C1 segment of cervical spinal cord (tissue), 14 donors: ENCODE measurements at regions not wholly inside any gene's neighbourhood (a gene's known extent, or its start where the extent isn't known, plus 50 kb on each side); places are given as distances from the start of the nearest gene placed in this dataset.
"Not testable (repeated sequence)": the region's sequence is repeated elsewhere in the genome, so short reads cannot be mapped to it uniquely, and the experiment has no call there.

Source experiments
- DNase-seq, 14 donors: peaks; one replicate each; lab custom pipeline; 2025; lab: John Stamatoyannopoulos, UW

DNA sequence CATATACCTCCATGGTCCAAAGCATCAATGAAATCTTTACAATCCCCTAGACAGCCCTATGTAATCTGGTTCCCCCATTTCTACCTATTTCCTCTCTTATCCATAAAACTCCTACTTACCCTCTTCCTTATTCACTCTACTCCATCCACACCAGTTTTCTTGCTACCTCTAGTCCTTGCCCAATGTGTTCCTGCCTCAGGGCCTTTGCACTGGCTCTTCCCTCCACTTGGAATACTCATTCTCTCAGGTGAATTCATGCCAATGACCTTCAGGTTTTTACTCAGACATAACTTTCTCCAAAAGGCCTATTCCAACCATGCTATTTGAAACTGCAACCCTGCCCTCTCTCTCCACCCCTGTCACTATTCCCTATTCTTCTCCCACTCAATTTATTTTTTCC, 138.7 kb upstream of the KRR1 start:
- no peak for DNase-seq

DNA sequence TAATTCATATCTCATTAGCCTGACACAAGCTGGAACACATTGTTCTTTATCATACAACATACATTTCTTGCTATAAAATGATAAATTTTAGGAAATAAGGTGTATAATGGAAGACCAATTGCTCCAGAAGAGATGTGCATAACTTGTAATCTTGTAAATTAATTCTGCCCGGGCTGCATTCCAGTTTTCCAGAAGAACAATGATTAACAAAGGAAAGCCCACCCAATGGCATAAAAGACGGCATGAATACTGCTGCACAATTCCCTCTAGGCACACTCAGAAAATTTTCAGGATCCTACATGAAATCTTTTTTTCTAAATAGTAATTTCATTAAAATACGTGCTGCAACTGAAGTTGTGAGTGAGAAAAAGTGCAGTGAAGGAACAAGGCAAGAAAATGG, 137.4 kb upstream of the KRR1 start:
- no peak for DNase-seq

DNA sequence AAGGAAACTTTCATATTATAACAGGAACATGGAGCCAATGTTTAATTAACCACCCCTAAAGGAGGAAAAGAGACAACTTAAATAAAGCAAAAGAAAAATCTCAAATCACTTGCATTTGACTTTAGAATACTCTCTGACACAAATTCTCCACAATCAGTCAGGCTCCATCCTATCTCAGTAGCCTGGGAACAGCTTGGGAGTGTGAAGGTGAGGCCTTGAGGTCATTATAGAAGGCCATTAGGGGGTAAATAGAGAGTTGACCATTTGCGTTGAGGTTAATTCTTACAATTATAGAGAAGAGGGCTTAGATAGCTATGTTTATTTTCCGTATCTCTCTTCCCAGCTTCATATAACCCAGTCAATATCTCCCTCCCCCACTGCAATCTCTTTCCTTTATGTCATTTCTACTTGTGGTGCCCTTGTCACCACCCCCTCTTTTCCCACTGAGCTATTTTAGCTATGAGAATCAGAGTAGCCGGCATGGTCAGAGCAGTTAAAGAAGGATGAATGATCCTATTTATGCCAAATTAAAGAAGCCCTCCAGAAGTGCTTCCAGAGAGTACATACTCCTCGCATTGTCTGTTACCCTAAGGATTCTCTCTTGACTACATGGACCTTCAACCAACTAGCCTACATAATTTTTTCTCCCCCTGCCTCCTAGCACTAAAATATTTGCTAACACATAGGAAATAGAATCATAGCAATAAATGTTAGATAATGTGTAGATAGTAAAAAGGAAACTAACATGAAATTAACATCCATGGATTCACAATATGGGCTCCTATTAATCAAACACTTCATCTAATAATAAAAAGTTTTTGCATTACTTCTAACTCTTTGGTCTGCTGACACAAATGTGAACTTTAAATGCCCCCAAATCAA, 135.2 kb upstream of the KRR1 start:
- DNase-seq = no peak

DNA sequence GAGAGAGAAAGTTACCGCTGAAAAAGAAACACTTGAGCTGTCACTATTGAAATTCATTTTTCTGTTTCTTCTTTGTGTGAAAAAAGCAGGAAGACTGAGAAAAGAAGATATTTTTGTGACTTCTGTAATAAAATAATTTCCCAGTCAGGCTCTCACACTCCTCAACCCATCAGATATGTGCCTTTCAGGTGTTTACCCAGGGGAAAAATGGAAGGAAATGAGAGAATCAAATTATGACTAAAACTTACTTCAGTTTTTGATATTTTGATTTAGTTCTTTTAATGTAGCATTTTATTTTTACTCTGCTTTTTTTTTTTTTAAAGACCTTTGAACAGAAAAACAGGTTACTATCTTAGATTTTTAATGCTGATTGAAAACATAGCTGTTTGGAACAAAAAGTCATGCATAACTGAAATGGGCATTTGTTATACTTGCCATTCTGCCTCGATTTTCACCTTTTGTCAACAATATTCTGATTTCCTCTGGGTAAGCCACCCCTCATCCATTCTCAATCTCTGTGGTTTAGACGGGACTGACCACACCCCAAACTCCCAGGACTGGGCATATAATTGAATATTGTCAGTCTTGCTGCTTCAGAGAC, 133.2 kb upstream of the KRR1 start:
- no peak for DNase-seq

DNA sequence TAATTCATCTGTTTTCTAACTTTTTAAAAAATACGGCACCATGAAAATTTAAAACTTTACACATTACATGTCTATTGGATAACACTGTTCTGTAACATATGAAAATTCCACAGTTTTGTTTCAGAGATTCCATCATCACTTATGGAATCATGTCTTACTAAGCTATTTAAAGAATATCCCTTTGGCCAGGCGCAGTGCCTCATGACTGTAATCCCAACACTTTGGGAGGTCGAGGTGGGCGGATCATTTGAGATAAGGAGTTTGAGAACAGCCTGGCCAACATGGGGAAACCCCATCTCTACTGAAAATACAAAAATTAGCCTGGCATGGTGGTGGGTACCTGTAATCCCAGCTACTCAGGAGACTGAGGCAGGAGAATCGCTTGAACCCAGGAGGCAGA, 131.7 kb upstream of the KRR1 start:
- DNase-seq = not testable (repeated sequence)

DNA sequence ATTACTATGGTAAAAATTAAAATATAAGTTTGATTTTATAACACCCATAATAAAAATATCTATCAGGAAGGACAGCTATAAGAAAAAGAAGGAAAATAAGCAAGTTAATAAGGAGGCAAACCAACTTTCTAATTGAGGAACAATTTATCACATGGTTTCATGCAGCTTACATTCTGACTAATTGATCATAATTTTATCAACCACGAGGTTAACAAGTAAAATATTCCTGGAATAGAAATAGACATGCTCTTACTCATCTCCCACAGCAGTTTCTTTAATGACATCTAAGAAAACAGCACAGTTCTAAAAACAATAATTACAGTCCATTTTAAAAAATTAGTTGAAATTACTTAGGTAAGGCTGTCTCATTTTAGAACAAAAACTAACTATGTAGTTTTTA, 130.8 kb upstream of the KRR1 start:
- no peak for DNase-seq

DNA sequence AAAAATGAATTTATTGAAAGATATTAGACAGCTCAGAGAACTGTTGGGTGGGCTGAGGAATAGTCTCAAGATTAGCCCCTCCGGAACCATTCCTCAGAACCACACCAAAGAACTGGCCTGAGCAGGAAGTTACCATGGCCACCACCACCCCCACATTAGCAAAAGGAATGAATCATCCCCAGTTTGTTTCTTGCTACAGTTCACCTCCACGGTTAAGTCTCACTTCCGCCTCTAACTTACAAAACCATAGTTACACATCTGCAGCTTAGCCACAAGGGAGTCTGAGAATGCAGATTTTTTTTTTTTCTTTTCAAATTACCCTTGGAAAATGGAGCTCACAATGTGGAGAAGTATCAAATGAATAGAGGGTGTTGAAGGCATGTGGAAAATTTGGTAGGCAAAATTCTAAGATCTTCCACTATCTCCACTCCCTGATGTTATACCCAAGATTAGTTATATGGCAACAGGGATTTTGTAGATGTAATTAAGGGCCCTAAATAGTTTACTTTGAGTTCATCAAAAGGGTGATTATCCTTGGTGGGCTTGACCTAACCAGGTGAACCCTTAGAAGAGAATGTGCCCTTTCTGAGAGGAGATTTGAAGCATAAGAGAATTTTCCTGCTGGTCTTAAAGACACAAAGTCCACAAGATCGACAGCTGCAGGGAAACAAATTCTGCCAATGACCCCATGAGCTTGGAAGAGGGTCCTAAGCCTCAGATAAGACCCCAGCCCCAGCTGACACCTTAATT, 129.8 kb upstream of the KRR1 start:
- no peak for DNase-seq

DNA sequence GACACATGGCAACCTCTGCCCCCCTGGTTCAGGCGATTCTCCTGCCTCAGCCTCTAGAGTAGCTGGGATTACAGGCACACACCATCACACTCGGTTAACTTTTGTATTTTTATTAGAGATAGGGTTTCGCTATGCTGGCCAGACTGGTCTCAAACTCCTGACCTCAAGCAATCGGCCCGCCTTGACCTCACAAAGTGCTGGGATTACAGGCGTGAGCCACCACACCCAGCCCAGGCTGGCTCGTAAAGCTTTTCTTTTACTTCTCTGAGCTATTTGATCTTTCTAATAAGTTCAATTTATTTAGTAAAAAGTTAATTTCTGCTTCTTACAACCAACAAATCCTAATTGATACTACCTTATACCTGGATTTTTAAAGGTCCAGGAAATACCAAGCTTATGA, 127.4 kb upstream of the KRR1 start:
- DNase-seq = no peak

DNA sequence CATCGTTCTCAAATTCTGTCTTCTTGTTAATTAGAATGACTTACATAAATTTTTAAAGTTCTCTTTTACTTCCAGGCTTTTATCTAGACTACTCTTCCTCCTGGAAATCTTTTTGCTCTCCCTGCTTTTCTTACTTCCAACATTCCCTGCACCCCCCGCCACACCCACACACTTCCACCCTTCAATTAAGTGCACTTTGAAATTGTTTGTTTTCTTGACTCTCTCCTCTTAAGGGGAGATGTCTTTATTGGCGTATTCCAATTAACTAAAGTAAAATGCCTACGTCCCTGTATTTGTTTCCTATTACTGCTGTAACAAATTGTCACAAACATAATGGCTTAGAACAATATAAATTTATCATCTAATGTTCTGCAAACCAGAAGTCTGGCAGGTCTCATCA, 125.2 kb upstream of the KRR1 start:
- no peak for DNase-seq

DNA sequence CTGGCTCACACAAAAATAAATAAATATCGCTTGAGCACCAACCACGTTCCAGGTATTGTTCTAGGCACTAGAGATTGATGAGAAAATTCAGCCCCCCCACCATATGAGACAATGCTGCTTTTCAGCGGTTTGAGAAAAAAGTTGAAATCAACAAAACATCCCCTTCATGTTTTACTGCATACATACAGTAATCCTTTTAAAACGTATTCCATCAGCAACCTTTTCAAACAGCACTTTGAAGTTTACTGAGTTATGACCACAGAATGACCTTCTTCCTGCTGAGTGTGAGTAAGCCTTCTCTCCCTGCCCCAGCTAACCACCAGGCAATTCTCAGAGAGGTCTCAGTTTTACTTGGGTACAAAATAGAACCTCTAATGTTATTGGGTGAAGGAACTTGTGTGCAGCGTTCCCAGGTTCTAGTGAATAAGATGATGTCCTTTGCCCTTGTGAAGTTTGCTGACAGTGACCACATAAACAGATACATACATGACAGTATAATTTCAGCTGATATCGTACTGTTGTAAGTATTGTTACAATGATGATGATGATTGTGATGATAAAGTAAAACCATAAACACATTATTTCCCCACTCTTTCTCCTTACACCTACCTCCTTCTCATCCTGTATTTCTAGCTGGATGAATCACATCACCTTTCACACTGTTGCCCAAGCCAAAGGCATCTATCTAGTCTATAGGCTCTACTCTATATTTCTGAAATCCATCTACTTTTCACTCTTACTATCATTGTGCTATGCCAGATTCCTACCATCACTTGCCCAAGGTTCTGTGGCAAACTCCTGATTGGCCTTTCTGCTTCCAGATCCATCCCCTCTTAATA, 124.4 kb upstream of the KRR1 start:
- no peak for DNase-seq

DNA sequence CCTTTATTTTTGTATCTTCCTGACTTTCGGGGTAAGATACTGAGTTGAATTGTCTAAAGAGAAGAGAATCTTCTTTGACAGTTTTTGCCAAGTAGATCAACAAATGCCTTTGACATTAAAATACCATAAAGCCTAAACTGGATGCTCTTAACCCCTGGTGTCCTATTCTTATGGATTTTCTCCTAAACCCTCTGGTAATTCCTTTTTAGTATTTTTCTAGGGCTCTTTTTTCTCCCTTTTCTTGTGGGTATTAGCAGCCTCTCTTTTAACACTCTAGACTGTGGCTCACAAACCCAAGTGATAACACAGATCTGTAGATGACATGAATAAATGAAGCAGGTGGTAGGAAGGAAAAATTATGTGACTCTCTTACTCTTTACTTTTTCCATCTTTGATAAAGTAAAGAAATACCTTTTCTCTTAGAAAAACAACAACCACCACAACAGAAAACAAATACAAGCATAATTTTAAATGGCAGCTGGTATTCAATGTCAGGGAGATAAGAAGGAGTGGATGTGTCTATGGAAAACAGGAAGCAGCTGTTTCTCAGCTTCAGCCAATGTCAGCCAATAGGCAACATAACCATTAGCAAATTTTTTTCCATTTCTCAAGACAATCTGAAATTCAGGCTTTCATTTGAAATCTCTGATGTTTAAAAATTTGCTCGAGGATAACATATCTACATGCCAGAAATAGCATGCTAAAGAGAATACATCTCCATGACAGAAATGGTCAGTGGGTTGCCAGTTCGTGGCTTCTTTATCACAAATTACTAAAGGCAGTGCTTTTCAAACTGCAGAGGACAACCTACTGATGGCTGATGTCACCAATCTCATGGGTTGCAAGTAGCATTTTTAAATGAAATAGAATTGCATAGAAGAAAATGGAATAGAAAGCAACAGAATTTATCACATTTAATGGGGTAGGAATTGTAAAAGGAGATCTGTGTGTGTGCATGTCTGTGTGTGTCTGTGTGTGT, 123.1 kb upstream of the KRR1 start:
- no peak for DNase-seq

DNA sequence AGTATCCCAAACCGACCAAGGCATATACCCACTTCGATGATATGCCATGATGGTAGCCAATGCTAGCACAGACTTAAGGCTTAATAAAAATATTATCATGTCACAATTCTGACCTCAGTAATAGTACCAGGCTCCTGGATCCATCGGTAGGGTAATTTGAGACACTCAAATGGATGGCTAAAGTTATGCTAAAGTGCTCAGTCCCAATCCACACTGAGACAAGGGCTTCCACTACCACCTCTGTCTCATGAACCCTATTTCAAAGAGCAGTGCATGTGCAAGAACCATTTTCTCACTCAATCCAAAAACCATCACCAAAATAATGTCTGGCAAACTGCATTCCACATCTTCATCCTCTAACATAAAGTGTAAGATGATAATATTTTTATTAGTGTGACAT, 122.4 kb upstream of the KRR1 start:
- no peak for DNase-seq

DNA sequence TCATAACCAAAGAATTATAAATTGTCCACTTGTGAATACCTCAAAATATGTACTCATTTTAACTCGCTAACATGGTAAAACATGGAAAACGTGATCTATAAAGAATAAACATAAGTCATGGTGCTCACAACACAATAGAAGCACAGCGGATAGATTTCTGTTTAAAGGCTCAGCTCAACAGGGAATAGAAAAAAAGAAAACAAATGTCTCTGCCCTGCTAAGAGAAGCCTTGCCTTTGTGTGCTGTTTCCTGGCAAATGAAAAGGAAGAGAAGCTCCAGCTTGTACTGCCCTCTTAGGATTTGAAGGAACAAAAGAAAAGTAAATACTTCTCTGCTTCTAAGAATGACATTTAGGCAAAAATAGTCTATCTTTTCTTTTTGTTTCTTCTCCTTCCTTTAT, 121.0 kb upstream of the KRR1 start:
- DNase-seq = no peak

DNA sequence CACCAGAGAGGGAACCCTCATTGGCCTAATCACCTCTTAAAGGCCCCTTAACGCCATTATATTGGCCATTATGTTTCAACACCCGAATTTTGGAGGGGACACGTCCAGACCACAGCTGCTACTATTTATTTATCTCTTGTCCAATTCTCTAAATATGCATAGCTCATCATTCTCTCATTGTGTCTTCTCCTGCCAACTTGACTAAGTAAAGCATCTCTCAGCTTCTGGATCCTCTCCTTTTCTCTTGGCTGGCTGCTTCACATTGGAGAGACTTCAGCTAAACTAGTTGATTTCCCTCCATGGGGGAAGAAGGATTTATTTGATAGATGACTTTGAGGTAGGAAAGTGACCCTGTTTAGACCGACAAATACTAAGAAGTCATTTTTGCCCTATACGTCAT, 120.4 kb upstream of the KRR1 start:
- DNase-seq = no peak

DNA sequence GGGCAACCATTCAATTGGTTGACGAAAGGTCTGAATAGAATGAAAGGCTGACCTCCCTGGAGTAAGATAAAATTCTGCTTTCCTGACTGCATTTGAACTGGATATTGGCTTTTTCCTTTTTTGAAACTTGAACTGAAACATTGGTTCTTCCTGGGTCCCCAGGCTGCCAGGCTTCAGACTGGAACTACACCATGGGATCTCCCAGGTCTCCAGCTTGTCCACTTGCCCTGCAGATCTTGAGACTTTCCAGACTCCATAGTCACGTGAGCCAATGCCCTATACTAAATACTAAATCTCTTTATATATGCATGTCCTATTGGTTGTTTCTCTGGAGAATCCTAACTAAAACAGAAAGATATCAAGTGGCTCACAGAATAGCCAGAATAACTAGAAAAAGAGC, 118.7 kb upstream of the KRR1 start:
- no peak for DNase-seq

DNA sequence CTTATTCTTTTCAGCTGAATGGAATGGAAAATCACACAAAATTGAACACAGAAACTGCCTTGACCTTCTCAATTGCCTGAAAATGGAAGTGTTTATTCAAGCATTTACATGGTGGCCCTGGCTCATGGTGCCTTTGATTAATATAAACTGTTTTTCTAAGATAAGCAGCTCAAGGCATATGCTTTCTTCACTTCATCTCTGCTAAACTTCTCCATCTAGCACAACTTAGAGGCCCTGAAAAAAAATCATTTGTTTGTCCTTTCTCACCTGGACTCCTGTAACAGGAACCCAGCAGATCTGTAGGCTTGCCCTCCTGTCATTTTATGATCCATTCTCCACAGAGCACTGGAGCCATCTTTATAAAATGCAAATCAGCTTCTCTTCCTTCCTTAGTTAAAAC, 117.5 kb upstream of the KRR1 start:
- no peak for DNase-seq

DNA sequence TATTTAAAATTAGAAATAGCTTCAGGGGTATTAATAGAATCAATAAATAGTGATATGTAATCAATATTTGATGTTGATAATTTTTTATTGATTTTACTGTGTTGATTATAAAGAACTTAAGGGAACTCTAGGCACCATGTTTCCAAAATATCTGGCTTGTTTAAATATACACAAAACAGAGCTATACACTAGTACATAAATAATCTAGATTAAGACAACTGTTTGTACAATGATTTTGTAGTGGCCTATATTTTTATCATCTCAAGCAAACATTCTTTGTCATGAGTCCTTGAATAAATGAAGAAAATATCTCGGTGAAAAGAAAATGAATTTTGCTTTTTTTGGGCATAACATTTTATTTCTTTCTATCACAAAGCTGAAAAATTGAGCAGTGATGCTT, 117.1 kb upstream of the KRR1 start:
- no peak for DNase-seq

DNA sequence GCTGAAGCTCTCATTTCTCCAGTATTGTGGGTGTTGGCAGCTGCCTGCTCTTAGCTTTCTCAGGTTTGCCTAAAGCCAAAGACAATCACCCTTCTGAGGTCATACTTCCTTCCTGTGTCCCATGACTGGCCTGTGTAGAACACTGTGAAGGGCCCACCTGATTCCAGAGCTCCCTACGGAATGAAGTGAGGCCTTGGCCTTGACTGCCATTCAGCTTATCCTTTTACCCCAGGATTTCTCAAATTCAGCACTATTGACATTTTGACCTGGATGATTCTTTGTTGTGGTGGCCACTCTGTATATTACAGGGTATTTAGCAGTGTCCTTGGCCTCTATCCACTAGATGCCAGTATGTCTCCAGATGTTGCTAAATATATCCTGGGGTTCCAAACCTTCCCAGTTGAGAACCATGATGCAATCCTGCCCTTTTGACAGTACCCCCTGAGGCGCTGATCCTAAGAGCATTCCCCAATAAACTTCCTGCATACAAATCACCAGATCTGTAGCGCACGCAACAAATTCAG, 112.3 kb upstream of the KRR1 start:
- no peak for DNase-seq

DNA sequence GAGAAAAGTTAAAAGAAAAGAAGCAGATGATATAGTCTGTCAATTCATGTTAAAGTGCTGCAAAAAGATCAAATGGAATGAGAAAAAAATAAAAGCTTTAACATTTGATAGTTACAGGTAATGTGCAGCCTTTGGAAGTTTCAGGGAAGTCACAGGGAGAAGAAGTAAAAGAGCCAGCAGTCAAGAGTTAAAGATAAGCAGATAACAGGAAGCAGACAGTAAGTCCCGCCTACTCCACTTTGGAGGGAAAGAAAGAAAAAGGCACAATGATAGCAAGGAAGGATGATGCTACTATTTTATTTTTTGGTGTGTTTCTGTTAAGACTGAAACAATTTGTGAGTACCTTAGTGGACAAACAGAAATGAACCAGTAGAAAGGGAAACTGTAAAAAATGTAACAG, 111.1 kb upstream of the KRR1 start:
- DNase-seq = no peak

DNA sequence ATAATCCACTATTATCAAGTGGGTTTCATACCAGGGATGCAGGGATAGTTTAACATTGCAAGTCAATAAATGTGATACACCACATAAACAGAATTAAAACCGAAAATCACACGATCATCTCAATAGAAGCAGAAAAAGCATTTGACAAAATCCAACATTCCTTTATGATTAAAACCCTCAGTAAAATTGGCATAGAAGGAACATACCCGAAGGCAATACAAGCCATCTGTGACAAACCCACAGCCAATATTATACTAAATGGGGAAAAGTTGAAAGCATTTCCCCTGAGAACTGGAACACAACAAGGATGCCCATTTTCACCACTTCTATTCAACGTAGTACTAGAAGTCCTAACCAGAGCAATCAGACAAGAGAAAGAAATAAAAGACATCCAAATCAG, 103.0 kb upstream of the KRR1 start:
- not testable (repeated sequence) for DNase-seq
